ENCODE measurements at regions not wholly inside any gene's neighbourhood (a gene's known extent, or its start where the extent isn't known, plus 50 kb on each side); places are given as distances from the start of the nearest gene placed in this dataset.

DNA sequence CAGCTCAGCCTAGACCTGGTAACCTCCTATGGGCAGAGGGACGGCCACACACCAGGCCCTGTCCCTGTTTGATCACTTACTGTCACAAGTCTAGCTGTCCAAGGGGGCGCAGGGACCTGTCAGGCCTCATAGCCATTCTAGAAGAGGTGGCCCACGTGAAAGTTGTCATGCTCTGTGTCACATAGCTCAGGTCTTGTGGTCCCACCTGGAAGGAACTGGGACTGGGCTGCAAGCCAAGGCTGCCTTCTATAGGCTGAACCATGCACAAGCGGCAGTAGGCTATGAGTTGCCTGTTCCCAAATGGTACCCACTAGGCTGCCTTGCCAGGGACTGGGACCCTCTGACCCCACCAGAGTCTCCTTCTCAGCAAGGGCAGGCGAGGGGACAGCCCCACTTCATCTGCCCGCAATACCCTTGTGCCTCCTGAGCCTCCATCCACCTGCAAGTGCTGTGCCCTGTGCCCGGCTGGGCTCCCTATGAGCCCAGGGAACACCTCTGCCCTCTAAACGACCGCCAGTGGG, 177.5 kb downstream of the ANAPC1 start:
- H3K27ac ChIP-seq, result no peak overlapping the region
- TF ChIP-seq, protein P1, sequence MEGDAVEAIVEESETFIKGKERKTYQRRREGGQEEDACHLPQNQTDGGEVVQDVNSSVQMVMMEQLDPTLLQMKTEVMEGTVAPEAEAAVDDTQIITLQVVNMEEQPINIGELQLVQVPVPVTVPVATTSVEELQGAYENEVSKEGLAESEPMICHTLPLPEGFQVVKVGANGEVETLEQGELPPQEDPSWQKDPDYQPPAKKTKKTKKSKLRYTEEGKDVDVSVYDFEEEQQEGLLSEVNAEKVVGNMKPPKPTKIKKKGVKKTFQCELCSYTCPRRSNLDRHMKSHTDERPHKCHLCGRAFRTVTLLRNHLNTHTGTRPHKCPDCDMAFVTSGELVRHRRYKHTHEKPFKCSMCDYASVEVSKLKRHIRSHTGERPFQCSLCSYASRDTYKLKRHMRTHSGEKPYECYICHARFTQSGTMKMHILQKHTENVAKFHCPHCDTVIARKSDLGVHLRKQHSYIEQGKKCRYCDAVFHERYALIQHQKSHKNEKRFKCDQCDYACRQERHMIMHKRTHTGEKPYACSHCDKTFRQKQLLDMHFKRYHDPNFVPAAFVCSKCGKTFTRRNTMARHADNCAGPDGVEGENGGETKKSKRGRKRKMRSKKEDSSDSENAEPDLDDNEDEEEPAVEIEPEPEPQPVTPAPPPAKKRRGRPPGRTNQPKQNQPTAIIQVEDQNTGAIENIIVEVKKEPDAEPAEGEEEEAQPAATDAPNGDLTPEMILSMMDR (conservative IDR thresholded peaks at IDR 0.05), result no peak
- TF ChIP-seq ZFX (IDR thresholded peaks at IDR 0.05), result no peak

DNA sequence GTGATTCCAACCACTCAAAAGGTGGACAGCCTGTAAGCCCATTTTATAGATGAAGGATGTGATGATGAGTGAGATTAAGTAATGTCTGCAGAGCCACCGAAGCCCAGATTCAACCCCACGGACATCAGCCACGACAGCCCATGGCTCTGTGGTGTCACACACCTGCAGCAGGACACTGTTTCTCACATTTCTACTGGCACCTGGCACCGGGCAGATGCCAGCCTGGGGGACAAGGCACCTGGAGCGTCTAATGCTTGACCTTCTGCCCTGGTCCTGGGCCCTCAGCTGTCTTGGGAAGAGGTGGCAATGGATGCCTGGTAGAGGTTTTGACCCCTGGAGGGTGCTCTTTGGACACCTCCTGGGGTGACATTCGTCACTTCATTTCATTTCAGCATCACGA, 176.3 kb downstream of the ANAPC1 start:
- no peak overlapping the region for H3K27ac ChIP-seq
- TF ChIP-seq, protein P1 (conservative IDR thresholded peaks at IDR 0.05), result no peak
- TF ChIP-seq ZFX (IDR thresholded peaks at IDR 0.05), result no peak

DNA sequence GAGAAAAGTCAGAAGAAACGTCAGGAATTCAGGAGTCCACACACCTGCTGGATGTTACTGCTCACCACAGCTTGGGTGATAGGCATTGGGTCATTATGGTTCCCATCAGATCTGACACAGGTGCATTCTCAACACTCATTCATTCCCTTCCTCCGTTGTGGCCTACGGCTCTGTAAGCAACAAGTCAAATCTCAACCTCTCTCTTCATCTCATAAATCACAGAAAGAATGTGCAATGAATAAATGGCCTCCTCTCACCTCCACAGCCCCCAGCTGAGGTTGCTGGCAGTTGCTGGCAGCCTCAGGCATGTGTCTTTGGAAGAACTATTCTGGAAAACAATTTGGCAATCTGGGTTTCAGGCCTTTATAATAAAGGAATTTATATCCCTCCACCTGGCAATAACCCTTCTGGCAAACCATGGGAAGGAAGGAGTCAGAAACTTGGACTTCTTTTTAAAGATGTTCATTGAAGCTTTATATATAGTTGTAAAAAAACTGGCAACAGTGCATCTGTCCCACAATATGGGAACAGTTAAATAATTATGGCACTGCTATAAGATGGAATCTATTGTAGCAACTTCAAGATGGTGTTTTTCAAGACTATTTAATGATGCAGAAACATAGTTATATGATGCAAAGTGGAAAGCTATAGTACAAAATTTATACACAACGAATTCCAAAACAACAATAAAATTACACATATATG, 175.4 kb downstream of the ANAPC1 start:
- no peak for TF ChIP-seq ZFX (IDR thresholded peaks at IDR 0.05)
- TF ChIP-seq, protein P1 (conservative IDR thresholded peaks at IDR 0.05), result no peak
- no peak overlapping the region for H3K27ac ChIP-seq

DNA sequence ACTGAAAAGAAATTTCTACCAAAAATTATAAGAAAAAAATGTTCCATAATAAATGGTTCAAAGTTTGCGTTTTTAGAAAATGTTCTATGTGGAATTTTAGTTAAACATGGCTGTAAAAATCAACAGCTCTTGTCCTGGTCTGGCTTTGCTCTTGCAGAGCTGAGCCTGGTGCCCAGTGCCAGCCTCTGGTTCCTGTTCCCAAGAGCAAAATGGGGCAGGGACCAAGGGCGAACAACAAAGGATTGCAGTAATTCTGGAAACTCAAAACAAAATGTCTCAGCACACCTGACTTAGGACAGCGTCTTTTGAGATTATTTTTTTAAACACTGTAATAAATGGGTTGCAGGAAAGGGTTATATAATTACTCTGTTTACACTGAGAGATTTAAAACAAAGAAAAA, 174.7 kb downstream of the ANAPC1 start:
- TF ChIP-seq ZFX (IDR thresholded peaks at IDR 0.05), result no peak
- TF ChIP-seq, protein P1 (conservative IDR thresholded peaks at IDR 0.05), result no peak
- H3K27ac ChIP-seq, result no peak overlapping the region

DNA sequence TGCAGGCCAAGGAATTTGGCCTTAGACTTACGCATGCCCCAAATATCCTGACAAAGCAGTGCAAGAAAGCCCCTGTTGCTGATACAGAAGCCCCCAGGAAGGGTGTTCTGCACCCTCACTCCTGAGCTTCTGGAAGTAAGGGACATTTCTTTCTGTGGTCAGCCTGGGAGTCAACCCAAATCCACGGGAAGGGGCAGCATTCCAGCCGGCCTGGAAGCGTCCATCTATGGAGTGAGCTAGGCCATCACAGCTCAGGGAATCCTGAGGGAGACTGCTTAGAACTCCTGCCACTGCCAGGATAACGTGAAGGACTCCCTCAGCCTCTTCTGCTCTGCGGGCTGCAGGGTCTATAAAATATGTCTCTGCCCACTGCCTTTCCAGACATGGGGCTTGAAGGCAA, 173.9 kb downstream of the ANAPC1 start:
- TF ChIP-seq ZFX (IDR thresholded peaks at IDR 0.05), result no peak
- TF ChIP-seq, protein P1 (conservative IDR thresholded peaks at IDR 0.05), result no peak
- H3K27ac ChIP-seq, result no peak overlapping the region

DNA sequence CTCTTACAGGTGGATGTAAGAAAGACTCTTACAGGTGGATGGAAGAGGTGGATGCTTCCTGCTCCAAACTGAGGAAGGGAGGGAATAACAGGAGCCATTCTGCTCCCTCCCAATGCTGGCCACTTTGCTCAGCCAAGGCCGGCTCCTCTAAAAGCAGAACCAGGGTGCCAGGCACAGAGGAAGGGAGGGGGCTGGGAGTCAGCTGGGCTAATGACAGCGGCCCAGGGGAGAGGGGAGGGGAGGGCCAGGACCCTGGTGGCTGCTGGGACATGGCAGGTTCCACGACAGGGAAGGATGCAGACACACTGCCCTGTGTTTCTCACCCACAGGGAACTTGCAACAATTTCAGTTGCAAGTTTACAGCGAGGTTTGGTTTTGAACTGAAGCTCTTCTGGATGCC, 173.4 kb downstream of the ANAPC1 start:
- no peak for TF ChIP-seq ZFX (IDR thresholded peaks at IDR 0.05)
- TF ChIP-seq, protein P1 (conservative IDR thresholded peaks at IDR 0.05), result no peak
- no peak overlapping the region for H3K27ac ChIP-seq

DNA sequence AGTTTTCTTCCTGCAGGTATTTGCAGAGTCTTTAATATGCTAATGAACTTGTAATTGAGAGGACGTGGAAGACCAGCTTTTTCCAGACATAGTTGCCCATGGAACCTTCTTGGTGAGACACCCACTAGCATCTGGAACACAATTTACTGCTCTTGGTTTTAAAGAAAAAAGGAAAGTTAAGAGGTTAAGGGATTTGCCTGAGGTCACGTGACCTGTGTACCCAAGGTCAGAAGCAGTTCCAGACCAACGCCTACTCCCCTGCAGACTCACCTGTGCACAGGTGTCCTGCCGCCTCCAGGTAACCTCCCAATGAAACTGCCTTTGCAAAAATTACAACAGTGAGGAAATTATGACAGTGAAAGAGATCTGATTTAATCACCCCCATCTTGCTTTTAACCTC, 172.7 kb downstream of the ANAPC1 start:
- TF ChIP-seq ZFX (IDR thresholded peaks at IDR 0.05), result no peak
- TF ChIP-seq, protein P1 (conservative IDR thresholded peaks at IDR 0.05), result no peak
- no peak overlapping the region for H3K27ac ChIP-seq
